ENCODE measurements at regions not wholly inside any gene's neighbourhood (a gene's known extent, or its start where the extent isn't known, plus 50 kb on each side); places are given as distances from the start of the nearest gene placed in this dataset.

DNA sequence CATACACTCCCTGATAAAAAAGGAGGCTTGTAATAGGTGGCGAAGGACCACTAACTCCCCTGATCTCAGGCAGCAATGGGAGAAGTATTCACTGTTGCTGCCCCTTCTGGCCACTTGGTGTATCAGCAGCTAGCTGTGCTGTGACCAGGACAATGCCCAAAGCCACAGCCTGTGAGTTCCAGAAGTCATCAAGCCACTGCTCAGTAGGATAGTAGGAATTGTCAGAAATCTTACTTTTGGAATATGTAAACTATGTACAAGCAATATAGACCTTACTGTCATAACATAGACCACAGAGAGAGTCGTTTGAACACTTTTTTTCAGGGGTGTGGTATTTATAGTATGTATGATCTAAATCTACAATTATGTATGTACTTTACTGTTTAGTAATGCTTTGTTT is 248.3 kb upstream of the CAMK1G start:
- DNase-seq (ENCODE audit: low read depth), result no peak

DNA sequence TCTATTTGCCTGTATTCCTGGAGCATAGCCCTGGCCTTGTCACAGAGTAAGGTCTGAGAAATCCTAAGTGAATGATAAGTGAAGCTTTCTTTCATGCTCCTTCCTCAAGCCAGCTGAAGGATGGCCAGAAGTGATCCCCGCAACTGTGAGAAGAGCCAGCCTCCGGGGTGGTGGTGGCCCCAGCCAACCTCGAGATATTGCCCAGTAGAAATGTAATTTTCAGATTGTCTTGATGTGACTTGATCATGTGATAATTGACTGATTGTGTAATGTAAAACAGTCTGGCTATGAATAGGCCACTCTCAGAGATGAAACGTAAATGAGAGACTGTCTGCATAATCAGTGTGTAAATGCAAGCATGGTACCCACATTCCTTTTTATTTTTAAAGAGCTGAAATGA is 242.4 kb upstream of the CAMK1G start:
- no peak for DNase-seq (ENCODE audit: low read depth)

DNA sequence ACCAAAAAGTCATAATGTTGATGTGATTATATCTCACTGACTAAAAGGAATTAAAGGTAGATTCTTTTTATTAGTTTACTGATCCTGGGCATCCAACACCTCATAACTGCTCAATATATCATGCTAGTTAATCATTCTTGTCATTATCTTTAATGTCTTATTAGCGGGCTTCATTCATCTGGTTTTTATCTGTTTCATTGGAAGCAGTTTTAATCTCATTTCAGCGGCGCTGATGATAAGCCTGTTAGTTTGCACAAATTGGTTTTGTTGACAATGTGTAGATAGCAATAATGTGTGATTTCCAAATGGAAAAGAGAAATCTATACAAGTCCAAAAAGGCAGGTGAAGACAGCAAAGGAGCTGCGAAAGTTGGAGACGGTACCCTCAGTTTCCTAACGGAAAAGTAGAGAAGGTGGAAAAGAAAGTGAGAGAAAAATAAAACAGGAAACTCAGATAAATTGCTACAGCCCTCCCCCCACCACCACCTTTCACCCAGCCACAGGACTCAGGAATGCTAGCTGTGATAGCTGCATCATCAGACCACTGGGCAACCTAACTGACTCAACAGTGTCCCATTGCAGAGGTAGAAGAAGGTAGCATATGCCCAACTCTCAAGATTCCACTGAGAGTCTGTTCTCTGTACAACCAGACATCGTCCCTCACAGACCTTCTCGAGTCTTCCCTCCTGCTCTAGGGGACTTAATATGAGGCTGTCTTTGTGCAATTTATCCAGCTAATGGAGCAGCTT is 241.7 kb upstream of the CAMK1G start:
- DNase-seq (ENCODE audit: low read depth), result no peak

DNA sequence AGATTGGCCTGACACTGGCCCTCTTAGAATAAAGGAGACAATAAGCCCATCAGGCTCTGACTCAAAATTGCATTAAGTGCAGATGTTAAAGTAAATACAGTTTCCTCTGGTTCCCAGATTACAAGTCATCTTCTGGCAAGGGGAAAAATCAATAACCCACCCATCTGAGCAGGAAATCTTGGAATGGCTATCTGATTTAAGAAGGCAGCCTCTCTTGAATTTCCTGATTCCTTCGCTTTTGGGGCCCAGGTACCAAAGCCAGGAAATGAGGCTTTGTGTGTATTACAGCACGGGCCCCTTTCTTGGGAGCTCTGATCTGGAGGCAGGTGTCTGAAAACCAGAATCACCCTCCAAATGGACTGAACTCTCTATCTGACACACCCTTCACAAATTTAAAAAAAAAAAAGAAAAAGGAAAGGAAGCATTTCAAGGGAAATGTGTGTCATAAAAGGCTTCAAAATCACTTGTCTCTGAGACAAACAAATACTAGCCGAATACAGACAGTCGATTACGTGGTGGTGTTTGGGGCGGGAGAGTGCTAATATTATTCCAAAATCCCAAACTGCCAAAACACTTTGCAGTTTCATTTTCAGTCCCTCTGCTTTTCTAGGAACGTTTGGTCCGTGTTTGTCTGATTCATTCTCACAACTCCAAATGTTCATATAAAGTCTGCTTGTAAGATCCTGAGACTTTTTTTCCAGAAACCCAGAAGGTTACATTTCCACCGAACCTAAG is 240.9 kb upstream of the CAMK1G start:
- no peak for DNase-seq (ENCODE audit: low read depth)

DNA sequence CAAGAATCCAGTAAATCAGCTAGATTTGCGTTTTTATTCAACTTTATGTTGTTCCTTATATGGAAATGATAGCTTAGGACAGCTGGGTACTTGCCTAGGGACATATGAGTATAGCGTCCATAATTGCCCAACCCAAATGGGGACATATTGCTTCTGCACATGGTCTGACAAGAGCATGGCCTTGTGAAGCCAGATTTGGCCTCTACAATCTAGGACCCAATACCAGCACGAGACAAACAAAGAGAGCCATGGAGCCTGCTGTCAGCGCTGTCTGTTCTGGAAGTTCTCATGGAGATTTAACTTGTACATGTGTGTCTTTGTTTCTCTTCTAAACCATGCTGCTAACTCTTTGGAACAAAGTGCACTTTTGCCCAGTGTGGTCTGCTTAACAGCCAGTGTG is 240.0 kb upstream of the CAMK1G start:
- no peak for DNase-seq (ENCODE audit: low read depth)

DNA sequence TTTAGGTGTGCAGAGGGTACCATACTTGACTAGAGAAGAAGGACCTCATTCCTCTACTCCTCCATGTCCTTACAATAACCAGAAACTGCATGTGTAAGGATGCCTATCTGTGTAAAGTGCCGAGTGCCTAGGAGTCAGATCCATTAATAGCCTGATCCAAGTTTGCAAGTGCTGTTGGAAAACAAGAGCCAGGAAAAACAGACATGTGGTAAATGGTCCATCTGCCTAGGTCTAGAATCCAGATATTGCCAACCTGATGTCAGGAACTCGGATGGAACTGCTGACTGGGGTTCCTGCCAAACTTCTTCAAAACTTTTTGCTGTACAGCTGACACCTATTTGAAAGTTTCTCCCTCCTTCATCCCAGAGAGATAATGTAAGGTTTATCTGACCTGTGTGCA is 239.4 kb upstream of the CAMK1G start:
- DNase-seq (ENCODE audit: low read depth), result no peak

DNA sequence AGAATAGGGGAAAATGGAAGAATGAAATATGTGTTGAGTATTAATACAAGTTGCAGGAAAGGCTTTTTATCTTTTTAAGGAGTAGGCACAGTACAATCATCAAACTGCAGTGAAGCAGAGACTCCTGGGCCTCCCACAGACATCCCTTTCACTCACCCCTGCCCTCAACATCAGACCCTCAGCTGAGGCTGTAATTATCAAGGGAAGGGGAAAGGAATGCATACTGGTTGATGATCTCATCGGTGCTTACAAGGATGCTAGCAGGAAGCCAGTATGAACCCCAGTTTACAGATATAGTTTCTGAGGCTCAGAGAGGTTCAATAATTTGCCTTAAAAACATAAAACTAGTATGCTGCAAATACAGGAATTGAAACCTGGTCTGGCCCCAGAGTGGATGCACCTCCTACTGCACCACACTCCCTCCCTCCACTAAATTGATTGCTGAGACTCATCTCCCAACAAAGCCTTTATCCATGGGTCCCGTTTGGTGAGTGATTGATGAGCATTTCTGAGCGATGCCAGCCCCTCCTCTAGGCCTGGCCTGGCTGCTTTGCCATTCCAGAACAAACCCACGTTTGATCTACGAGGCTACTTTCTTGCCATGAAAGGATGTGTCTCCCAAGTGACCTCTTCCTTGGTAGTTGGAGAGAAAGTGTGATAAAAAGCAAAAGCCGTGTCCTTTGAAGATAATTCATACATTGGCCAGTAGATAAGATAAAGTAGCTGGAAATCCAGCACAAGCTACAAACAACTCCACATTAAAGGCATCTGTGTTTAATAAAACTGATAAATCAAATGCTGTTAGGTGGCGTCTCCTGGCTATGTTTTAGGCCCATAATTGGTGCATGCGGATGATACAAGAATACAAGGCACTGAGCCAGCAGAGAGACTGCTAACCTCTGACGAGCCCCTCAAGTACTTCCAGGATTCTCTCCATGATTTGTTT is 233.9 kb upstream of the CAMK1G start:
- no peak for DNase-seq (ENCODE audit: low read depth)

DNA sequence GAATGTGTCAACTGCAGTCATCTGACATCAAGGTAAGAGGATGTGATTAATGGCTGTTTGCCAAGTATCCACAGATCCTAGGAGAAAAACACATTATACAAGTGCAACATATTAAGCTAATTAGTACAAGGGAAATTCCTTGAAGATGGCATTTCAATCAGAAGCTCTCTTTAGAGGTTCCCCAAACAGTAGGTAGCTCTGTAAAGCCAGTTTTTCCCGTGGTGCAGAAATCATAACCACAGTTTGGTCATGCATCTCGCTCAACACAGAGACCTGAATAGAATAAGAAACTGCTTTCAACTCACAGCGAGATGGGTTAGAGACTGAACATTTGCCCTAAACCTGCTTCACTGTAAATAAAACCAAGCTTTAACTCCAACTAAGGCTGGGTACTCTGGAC is 230.5 kb upstream of the CAMK1G start:
- no peak for DNase-seq (ENCODE audit: low read depth)

DNA sequence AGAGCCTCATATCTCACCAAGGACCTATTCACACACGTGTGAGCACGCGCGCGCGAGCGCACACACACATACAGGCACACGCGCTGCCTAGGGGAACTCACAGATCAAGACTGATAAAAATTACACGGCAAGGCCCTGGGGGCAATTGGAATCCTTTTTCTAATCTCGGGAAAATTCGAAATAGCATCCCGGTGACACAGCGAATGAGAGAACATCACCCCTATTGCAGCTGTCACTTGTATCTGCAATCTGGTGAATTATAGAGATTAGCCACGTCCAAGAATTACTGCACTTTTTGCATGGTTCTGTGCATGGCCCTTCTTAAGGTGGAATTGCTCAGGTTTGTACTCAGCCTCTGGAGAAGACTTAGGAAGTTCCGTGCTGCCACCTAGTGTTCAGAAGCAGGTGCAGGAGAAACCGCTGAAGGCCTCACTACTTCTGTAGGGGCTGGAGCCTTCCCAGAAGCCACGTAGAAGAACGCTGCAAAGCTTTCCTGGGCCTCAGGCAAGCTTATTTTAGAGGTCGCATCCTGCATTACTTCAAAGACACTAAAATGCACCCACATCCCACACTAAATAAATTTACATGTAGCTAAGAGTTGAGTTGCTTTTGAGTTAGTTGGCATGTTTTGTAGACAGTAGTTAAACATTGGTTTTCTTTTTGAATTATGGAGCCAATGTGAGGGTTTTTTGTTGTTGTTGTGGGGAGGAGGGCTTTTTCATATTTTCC is 229.2 kb upstream of the CAMK1G start:
- DNase-seq (ENCODE audit: low read depth), result peak; percentile 5

DNA sequence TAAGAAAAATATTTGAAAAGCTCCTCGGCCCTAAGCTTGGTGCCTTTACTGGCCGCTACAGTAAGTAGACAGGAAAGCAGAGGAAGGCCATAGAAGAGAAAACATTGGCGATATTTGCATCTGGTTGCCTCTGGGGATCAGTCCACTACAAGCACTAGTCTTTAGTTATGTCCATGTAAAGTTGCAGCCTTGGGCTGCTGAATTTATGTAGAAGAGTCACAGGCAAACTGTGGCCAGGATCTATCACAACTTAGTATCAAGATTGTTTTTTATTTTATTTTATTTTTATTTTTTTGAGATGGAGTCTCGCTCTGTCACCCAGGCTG is 228.7 kb upstream of the CAMK1G start:
- DNase-seq (ENCODE audit: low read depth), result no peak

DNA sequence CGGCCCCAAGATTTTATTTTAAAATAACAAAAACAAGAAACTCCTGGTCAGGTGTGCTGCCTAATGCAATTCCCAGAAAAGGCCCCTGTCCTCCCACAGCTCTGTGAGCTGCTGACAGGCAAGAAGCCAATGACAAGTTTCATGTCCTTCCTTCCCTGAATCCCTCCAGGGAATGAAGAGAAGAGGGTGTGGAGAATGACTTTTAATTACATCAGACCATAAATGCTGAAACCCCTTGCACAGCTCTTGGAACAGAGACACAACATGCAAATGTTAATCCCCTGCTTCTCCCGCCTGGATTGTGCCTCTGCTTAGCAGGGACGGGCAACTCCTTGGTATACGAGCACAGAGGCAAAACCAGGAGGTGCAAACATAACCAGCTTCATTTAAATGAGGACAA is 228.1 kb upstream of the CAMK1G start:
- DNase-seq (ENCODE audit: low read depth), result no peak

DNA sequence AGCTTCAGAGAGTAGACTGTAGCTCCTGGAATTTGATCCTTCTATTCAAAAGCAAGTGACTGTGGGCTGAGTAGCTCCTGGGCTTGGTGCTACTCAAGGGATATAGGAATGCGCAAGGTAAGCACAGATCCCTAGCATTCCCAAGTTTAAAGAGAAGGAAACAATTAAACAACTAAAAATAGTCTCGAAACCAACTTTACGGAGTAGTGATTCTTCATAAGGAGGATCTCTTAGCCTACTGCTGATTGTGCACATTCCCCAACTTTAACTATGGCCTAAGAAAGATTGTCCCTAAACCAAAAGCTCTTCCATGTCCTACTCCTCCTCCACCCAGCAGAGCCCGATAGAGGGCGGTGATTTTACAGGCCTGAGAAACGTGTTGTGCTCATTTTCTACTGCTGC is 226.5 kb upstream of the CAMK1G start:
- no peak for DNase-seq (ENCODE audit: low read depth)

DNA sequence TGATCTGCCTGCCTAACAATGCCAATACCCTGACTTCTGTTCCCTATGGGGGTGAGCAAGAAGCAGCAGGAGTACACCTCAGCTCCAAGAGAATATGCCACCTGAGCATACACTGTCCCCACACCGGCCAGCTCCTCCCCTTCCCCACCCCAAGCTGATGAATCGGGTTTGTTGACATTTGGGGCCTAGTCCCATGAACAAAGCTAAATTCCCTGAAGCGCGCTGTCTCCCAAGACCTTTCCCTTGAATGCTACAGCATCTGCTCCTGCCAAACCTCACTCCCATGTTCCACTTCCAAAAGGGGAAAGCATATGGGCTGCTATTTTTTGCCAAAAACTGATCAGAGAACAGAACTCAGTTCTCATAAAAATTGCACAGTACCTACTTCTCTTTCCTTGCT is 220.4 kb upstream of the CAMK1G start:
- no peak for DNase-seq (ENCODE audit: low read depth)

DNA sequence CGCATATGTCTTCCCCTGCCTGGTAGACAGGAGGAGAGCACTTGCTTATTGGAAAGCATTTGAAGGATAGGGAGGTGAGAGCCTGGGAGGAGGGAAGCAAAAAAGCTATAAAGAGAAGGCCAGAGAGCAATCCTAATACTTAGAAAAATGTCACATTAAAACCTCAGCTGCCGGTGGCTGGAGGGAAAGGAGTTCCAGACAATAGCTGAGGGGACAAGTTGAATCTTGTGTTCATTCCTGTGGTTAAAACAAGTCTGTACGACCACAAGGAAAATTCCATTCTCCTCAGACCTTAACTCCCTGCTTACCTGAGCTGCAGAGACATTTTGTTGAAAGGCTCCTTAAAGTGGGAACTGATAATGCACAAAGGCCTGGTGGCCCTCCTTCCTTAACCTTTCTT is 218.8 kb upstream of the CAMK1G start:
- DNase-seq (ENCODE audit: low read depth), result no peak

DNA sequence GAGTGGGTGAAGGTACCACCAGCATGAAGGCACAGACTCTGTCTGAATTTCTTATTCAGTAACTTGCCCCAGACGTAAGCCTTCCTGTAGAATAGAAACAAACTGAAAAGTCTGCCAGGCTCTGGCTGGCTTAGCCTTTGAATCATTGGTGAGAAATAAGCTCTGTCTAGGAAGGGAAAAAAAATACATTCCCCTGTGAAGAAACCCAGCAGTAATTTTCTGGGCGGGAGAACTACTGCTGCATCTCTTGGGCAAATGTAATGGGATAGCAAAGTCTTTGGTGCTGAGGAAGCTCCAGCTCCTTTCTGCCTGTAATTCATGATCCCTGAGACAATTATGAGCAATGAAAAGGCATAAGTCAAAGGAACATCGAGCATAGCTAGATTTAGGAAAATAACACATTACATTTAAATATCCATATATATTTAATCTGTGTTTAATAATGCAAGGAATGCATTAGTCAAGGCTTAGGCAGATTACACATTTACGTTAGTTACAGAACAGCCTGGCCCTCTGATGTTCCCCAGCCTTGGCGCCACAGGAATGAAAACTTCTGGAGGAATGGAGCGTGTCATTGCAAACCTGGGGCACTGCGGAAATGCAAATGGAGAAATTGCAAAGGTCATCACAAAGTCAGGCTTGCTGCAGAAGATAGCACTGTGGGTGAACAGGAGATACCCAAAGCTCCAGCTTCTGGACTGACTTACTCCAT is 216.3 kb upstream of the CAMK1G start:
- no peak for DNase-seq (ENCODE audit: low read depth)

DNA sequence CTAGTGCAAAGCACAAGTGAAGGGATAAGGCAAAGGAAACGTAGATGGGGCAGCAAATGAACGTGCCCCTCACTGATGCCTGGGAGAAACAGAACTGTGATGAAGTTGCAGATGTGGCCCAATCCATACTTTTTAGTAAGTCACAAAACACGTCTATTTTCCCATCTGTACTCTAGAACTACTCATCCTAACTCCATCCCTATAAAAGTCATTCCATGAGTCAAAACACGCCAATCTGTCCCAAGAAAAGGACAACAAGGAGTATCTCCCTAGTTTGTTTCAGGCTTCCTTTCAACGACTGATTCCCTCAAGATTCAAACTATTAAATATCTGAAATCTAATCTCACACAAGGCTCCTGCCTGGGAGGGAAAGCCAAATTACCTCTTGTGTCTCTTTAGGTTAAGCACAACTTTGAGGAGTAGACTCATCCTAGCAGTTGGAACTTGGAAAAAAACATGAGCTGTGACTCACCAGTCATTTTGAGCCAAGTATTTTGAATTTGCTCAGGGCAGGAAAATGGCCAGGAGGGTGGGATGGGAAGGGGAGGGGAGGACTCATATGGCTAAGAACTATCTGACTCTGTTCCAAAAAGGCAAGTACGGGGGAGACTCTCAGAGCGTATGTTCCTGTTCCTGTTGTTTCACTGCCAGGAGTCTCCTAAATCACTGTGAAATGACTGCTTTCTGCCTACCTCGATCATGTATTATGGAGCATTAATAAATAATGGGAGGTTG is 214.5 kb upstream of the CAMK1G start:
- DNase-seq (ENCODE audit: low read depth), result no peak

DNA sequence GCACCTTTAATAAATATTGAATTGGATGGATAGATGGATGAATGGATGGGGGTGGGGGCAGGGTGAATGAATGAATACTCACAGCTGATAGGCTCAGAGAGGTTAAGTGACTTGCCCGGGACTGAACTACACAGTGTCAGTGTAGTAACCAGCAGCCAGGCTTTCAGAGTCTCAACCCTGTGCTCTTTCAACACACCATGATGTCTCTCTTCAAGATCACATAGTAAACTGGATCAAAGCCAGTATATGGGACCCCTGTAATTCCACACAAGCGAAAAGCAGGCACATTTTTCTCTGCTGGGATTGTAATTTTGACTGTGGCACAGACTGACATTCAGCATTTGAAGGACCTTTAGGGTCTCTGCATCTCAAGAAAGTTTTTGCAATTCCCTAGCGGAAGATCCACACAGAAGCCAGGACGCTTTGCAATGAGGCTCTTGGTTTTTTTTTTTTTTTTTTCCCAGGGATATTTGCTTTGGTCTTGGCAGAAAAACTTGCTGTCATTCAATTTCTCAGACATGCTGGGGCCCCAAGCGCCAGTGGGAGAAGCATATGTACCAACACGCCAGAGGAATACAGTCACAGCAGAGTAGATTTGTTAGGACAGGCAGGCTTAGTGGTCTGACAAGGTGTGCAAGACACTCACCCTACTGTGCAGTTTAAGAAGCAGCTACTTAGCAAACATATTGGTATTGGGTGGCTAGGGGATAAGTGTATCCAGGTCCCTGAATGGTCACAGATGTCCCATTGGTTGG is 213.1 kb upstream of the CAMK1G start:
- no peak for DNase-seq (ENCODE audit: low read depth)

DNA sequence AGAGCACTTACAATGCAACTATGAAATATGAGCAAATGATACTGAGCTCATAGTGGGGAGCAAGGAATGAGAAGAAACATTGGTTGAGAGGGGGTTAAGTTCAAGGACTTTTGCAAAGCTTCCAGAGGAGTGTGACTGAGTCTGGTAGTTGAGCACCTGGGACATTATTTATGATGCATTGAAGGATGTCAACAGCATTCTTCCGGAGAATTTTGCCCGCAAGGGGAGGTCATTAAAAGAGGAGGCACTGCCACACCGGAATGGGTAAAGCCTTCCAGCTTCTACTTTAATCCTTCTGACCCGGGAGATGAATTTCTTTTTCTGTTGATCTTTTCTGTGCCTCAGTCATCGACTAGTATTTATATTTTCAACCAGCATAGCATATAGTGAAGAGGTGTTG is 208.4 kb upstream of the CAMK1G start:
- DNase-seq (ENCODE audit: low read depth), result no peak

DNA sequence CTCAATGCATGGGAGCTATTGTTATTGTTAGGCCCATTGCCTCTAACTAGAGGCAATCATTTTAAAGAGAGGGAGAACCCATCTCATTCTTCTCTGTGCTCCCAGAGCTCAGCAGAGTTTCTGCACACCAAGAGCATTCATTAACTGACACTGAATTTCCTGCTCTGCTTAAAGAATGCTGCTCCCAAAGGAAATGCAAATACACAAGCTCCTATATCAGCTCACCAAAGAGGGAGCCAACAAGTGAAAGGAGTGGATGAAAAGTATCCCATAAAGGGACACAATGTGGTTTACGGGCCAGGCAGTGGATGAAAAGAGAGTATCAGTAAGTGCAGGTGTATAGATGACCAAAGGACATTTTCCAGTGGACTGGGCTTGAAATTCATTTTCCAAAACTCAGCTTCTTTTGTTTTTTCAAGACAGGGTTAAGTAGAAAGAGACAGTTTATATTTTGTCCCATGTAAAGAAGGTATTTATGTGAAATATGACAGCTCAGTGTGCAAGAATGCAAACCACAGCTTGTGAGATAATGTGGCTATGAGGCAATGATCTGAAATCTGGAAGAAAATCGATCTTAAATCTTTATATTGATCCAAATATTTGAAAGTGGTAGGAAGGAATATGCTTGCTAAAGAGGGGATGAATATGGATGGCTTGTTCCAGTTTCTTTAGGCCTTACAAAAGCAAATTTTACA is 207.7 kb upstream of the CAMK1G start:
- DNase-seq (ENCODE audit: low read depth), result no peak

DNA sequence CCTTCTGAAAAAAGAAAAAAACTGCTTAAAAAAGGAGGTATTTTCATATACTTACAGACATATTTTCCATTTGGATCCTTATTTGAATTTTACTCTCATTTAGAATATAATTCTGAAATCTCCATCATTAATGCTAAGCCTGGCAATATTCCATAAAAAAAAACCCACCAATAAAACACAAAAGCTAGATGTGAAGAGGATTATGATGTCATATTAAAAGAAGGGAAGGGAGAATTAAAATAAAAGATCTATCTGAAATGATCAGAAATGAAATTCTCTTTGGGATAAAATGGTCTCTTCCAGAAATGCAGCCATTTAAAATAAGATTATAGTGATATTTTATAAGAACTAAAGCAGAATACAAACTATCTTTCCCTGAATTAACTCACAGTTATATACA is 206.7 kb upstream of the CAMK1G start:
- no peak for DNase-seq (ENCODE audit: low read depth)

Data from stimulated activated CD8-positive, alpha-beta memory T cell treated with anti-CD3 and anti-CD28 coated beads, Interleukin-15, amount 100 ng/mL, for 1 hour (primary cell).